ENCODE measurements at regions not wholly inside any gene's neighbourhood (a gene's known extent, or its start where the extent isn't known, plus 50 kb on each side); places are given as distances from the start of the nearest gene placed in this dataset.

- TF ChIP-seq POLR2A (IDR thresholded peaks at IDR 0.05) (no peak), CTCF (IDR thresholded peaks at IDR 0.05 in 8 of 11, conservative IDR thresholded peaks at IDR 0.05 in 3 of 11) (no peak)
These were observed 98.8 kb upstream of the SEMA6A start for GRCh38 chr5:116673453-116673852.

Measured in spleen (tissue), 7 donors.